GM03348 (cell line): ENCODE measurements at regions not wholly inside any gene's neighbourhood (a gene's known extent, or its start where the extent isn't known, plus 50 kb on each side); places are given as distances from the start of the nearest gene placed in this dataset.

ENCODE experiments used
- DNase-seq: peaks from one replicate; pipeline ENCODE4 v3.0.0; 2012; ENCODE audit warnings: low spot score

DNA sequence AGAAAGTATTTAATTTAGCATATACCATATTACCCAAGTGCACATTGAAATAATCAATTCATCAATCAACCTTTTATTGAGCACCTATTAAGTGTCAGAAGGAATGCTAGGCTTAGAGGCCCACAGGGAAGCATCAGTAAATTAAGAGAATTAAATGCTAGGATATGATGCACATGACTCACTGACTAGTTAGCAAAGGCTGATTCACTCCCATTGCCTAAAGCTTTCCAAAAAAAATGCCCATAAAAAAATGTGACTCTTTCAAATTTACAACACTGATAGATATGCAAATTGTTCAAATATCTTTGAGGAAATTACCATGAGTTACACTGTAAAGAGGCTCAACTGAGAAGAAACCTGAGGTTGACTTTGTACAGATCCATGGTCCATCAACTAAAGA, 883.3 kb downstream of the CDH11 start:
- DNase-seq, result peak; percentile 73

DNA sequence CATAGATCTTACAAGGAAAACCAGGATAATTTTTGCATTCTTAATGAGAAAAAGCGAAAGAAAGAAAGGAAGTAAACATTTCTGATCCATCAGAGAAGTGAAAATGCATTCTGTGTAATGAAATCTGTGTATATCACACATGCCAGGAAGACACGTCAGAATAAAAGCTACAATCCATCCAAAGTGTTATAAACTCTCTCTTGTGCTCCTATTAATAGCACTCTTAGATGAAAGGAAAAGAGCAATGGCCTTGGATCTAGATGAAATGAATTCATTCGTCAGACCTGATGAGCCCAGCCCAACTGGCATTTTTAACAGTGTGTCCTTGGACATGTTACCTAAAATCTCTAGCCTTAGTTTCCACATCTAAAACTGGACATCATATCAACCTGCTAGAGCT, 885.5 kb downstream of the CDH11 start:
- DNase-seq, result no peak

DNA sequence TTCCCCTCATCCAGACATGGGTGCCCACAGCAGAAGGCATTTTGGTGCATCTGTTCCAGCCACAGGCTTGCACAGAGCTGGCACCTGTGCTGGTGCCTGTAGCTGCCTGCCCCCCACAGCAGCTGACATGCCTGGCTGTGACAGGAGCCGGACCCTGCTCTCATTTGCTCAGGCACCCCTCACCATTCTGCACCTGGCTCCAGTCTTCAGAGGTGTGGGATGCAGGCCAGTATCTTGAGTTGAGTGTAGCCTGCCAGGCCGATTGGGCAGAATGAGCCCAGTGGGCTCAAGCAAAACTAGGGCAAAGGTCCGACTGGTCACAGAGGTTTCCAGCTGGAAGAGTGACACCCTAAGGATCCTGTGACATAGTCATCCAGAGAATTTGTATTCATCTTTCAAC, 887.7 kb downstream of the CDH11 start:
- DNase-seq, result no peak

DNA sequence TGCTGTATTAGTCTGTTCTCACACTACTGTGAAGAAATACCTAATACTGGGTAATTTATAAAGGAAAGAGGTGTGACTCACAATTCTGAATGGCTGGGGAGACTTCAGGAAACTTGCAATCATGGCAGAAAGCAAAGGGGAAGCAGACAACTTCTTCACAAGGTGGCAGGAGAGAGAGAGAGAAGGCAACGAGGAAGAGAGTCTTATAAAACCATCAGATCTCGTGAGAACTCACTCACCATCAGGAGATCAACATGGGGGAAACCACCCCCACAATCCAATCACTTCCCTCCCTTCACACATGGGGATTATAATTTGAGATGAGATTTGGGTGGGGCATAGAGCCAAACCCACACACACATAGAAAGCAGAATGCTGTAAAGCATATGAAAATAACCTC, 896.2 kb downstream of the CDH11 start:
- DNase-seq, result no peak

DNA sequence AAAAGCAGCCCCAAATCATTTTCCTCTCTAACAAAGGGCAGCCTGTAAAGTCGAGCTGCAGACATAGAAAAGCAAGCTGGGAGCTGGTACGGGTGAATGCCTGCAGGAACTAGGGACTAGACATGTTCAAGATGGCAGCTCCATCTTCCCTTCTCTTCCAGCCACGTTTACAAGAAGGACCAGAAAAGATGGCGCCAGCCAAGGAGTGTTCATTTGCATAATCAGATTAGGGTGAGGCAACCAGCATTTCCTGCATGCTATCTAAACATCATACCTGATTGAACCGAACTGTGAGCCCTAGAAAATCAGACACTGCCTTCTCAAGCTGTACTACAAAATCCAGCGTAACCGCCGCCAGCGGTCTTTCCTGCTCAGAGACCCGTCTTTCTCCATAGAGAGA, 896.8 kb downstream of the CDH11 start:
- DNase-seq, result no peak

DNA sequence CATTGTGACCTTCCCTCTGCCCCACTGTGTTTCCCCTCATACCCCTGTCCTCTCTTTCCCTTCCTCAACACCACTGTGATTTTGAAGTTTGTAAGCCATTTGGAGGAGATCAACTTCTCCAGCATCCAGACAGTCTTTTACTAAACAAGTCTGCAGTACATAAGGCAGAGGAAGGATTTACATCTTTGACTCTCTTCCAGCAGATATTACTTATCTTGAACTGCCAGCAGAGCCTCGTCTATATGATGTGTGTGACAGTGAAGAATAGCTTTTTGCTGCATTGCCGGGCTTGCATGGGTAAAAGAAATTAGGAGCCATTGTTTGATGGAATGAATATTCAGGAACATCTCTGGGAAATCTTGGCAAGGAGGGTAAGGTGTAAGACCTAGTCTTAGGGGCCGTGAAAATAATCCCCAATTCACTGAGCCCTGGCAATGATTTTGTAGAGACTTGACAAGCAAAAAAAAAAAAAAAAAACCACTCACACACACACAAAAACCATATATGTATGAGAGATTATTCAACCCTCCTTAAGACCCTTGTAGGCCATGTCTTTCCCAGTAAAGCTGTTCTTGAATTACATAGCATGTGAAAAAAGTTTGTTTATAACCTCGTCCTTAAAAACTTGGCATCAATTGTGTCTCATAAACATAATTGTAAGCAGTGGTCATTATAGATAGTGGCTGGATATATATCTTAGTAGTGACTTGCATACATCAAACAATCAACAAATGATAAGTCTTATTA, 903.9 kb downstream of the CDH11 start:
- no peak for DNase-seq

DNA sequence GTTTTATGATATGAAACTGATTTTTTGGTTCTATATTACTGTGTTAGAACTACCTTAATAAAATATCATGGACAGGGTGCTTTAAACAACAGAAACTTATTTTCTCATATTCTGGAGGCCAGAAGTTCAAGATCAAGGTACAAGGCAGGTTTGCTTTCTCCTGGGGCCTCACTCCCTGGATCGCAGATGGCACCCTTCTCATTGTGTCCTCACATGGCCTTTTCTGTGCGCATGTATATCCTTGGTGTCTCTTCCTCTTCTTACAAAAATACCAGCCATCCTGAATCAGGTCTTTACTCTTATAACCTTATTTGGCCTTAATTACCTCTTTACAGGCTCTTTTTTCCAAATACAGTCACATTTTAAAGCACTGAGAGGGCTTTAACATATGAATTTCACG, 906.1 kb downstream of the CDH11 start:
- DNase-seq, result no peak

DNA sequence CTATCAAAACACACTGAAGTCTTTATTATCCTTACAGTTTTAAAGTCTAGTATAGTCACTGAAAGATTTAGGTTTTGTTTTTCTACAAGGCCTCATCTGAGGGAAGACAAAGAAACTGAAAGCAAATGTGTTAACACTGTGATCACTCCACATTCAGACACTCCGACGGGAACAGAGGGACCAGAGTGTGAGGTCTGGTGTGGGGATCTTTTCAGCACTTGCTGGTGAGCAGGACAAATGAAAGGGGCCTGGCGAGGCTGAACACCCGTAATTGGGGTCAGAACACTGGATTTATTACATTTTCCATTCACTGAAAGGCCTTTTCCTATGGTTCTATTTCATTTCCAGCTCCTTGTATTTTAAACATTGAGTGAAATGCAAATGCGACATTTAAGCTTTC, 910.5 kb downstream of the CDH11 start:
- no peak for DNase-seq

DNA sequence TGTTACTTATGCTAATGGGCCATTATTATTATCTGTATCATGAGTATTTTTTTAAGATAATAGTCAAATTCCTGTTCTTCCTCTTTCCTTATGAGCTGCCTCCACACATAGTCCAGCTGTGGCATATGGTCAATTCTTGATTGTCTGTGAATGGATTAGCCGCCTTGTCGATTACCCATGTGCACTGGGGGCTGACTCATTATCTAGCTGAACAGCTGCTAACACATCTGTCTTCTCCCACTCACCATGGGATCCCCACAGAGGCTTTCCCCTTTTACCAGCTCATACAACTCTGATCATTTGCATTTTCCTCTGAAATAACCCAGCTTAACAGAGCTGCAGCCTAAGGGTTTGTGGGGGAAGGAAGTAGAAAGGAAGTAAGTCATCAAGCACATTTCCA, 915.0 kb downstream of the CDH11 start:
- DNase-seq, result no peak

DNA sequence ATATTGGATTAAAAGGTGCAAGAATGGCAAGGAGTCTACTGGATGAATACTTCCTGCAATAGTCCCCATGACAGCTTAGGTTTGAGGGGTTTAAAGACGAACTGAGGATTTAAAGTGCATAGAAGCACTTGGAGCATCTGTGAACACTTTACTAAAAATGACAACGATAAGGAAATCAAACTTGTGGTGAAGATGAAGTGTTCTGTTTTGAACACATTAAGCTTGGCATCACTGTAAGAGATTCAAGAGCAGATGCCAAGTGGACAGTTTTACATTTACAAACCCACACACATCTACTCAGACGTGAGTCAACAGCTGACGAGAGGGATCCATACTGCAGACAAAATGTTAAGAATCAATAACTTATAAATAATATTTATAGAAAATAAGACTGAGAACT, 918.7 kb downstream of the CDH11 start:
- DNase-seq, result no peak

DNA sequence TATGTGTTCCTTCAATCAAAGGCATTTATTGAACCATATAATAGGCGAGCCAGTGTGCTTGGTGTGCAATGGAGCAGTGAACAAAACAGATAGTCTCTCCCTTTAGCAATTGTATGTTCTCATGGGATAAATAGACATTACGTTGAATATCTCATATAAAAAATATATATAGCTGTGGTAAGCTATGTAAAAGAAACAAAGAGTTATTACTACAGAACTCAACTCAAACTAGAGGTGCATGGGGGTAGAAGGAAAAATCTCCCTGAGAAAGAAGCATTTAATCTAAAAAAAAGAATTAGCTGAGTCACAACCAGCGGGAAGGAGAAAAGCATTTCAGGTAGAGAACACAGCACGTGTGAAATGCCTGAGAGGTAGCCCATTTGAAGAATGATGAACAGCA, 919.3 kb downstream of the CDH11 start:
- DNase-seq, result no peak

DNA sequence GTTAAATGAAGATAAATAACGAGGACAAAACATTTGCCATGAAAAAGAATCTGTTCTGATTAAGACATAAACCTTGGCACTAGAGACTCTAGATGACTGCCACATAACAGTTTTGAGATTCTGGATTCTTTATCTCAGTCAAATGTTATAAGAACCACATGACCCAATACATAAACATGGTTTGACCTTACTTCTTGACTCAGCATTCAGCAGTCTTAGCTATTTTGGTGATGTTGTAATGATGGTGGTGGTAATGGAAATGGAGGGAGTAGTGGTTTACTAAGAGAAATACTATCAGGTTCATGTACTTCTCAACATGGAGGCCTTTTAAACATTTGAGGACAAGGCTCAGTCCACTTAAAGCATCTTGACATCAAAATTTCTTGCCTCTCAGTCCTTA, 925.4 kb downstream of the CDH11 start:
- peak; percentile 8 for DNase-seq

DNA sequence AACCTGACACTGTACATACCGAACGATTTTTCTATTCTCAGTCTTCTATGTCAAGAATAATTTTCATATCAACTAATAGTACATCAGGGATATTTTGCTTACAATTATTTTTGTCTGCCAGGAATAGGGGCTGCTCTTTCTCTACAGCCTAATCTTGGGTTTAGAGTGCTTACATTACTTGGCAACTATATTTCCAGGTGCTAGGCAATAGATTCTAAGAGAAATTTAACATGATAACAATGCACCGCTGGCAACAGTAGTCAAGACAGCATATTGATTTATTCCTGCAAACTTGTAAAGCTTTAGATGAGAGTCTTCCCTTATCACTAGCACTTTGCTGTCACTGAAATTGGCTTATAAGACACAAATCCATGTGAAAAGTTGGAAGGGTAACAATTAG, 935.9 kb downstream of the CDH11 start:
- DNase-seq, result no peak

DNA sequence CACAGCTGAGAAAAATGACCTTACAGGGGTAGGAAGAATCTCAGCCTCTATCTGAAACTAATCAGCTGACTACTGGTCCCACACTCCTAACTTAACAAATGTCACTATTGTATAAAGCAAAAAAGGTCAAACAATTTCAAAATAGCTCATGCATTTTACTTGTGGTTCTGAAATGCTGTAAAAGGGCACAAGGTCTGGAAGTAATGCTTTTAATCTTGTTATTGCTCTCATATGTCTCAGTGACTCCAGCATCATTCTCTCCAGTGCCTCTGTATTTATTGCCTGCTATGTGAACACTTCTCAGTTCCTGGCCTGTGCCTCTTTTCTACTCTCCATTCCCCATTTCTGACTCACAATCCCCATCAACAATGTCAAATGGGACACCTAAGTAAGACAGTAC, 937.7 kb downstream of the CDH11 start:
- no peak for DNase-seq

DNA sequence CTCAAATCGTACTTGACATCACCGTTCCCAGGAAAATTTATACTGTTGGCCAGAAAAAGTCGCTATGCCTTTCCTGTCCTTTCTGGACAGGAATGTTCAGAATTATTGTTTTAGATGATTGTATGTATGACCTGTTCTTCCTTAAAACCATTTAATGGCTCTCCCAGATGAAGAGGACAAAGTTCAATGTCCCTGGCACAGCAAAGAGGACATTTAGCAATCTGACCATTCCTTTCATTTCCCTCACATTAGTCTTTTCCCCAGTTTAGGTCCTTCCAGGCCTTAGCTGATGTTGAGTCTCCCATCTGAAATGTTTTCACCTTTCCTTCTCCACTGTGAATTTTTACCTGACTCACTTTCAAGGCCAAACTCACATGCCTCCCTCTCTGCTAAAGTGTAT, 938.9 kb downstream of the CDH11 start:
- no peak for DNase-seq

DNA sequence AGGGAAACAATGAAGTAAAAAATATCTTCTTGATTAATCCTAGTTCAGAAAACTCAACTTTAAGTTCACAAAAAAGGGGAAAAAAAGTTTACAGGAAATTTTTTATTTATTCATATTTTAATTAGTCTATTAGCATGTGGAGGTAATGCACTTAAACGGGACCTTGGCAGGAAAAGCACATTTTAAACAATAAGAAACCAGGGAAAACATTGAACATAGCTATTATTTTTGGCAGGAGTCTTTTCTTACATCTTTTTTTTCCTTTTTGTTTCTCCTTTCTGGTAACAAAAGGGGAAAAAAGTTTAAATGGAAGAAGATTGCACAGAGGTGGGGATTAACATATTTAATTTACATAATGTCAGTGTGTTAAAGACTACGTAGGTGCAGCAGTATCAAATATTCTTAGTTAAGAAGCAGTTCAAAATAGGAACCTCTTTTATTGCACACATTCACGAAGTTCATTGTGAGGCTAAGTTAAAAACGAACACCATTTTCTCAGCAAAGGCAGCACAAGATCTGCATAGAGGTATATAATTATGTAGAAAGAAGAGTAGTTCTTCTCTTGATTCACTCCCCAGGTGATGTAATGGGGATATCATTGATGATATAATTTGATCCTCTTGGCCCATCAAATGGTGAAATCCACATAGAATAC, 940.5 kb downstream of the CDH11 start:
- DNase-seq, result no peak

DNA sequence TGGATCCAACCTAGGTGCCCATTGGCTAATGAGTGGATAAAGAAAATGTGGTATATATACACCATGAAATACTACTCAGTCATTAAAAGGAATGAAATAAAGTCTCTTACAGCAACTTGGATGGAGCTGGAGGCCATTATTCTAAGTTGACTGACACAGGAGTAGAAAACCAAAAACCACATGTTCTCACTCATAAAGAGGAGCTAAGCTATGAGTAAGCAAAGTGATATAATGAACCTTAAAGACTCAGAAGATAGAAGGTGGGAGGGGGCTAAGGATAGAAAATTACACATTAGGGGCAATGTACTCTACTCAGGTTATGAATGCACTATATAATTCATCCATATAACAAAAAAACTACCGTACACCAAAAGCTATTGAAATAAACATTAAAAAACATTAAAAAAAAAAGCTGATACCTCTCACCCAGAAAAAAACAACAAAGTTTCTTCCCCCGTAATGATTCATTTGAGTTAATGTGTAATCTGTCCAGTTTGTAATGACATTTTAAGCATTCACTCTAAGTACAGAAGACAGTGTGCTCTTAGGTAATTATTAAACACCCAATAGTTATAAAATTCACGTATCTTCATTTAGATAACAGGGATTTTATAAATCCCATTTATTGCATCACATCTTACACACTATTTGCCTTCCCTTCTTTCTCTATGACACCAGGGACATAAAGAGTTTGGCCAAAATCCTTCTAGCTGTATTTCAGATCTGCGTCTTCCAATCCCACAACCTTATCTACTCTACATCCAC, 941.5 kb downstream of the CDH11 start:
- no peak for DNase-seq

DNA sequence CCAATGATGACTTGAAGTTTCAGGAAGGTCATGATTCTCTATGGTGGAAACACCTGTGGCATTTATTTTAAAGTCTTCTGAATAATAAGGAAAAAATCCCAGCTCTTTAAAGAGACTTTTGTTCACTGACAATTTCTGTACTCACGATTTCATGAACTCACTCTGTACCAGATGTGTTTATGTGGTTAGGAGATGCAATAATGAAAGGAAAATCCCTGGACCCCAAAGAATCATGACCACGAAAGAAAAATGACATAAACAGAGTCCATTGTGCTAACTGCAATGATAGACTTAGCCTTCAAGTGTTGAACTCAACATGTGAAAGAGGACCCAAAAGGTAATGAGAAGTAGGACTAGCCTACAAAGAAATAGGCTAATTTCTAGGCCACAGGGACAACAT, 947.5 kb downstream of the CDH11 start:
- no peak for DNase-seq

DNA sequence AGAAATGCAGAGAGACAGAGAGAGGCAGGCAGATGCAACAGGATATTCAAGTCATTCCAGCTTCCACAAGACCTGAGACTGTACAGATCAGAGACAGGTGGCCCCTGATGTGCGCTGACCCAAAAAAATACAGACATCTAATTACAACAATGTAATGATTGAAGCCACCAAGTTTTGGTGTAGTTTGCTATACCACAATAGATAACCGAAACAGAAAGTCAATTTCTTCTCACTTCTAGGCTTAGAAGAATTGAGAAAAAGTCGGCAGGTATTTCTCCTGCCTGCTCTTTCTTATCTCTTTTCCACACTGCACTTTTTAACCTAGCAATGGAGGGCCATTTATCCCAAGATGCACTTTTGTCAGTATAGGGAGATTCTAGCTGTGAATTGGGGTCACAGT, 949.2 kb downstream of the CDH11 start:
- DNase-seq, result no peak

DNA sequence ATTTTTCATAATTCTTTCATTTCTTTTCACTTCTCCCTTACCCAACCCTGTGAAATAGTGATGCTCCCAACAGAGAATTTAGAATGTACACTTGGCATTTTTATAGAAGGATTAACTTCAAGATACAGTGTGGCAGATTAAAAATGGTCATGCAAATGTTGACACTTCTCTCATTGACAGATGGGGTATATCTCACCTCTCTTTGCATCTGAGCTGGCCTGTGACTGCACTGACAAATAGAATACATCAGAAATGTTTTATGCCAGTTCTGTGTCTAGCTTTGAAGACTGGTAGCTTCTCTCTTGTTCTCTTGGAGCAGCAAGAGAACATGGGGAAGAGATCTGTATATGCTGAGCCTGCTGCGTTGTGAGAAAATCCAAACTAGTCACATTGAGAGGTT, 949.6 kb downstream of the CDH11 start:
- DNase-seq, result no peak

DNA sequence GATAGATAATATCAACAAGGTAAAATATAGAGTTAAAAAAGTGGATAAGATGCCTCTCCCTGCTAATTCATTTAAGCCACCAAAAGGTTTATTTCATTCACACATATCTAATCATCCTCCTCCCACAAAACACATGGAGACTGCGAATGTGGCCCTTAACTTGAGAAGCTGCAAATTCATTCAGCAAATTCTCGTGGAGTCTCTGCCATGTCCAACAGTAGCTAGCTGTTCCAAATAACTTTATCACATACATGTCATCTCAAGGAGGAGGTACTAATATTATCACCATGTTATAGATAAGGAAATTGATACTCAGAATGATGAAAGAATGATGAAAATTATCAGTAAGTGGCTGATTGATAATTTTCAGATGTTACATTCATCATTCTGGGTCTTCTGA, 950.2 kb downstream of the CDH11 start:
- DNase-seq, result no peak

DNA sequence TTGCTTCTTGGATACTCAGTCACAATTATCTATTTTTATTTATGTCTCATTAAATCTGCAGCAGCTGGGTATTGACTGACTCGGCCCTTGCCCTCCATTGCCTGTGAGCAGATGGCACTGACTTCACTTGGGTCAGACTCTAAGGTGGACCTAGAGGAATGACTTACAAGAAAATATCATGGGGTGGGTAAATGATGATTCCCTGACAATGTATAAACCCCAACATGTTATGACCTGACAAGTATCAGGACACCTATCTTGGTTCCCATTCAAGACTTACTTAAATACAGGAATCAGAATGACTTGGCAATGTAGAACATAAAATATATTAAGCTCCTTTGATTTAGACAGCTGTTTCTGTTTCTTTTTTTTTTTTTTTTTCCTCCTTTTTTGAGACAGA, 953.5 kb downstream of the CDH11 start:
- DNase-seq, result no peak

DNA sequence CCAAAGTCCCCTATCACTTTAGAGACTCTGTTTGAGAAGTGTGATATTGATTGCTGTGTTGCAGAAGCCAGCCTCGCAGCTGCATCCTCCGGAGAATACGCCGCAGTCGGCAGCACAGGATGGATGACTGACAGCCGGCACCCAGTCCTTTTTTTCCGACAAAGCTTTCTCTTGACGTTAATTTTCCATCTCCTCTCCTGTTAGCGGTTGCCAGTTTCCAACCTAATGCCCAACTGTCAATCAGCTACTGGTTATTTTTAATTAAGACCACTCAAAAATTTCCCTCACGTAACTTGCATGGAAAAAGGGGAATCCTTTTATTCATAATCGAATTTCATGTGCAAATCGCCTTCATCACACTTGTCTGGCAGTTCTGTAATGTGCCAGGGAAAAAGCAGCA, 953.9 kb downstream of the CDH11 start:
- DNase-seq, result no peak
